Lower leg skin (tissue), 4 donors: ENCODE measurements at regions not wholly inside any gene's neighbourhood (a gene's known extent, or its start where the extent isn't known, plus 50 kb on each side); places are given as distances from the start of the nearest gene placed in this dataset.

Source experiments
- DNase-seq, 2 donors: peaks; one replicate each; pipeline ENCODE4 v3.0.0-alpha.2; 2019; ENCODE audit warnings: low spot score in 2 of 2
- H3K4me3 ChIP-seq: fragments of 200-600 bp; sonication (generic); 2 replicates; pipeline ENCODE4 v1.5.1; 2017; ENCODE audit warnings: mild to moderate bottlenecking, low read depth; ENCODE audit not compliant: poor library complexity, severe bottlenecking
- POLR2A ChIP-seq, 2 donors: fragments of 450-650 bp; IDR thresholded peaks; one replicate each; pipeline ENCODE4 v1.6.1; 2016 to 2017; ENCODE audit warnings: antibody characterized with exemption in 2 of 2, mild to moderate bottlenecking in 1 of 2, moderate library complexity in 1 of 2
- WGBS, 2 donors: methylation state at CpG; one replicate each; pipeline ENCODE4 v1.1.5; 2018; 5-methylcytosine and 5-hydroxymethylcytosine counted together
- intact Hi-C: fragments of 100-400 bp; cut with DNase I; formaldehyde crosslinking; loops from one replicate; pipeline ENCODE4 v1.15.0; 2023; ENCODE audit warnings: low total_unique reads
- TF ChIP-seq, protein P1 (sequence below), 3 donors: fragments of 450-650 bp; IDR thresholded peaks; one replicate each; pipeline ENCODE4 v1.5.1; 2016; ENCODE audit warnings: antibody characterized with exemption in 3 of 3, mild to moderate bottlenecking in 3 of 3, moderate library complexity in 2 of 3

DNA sequence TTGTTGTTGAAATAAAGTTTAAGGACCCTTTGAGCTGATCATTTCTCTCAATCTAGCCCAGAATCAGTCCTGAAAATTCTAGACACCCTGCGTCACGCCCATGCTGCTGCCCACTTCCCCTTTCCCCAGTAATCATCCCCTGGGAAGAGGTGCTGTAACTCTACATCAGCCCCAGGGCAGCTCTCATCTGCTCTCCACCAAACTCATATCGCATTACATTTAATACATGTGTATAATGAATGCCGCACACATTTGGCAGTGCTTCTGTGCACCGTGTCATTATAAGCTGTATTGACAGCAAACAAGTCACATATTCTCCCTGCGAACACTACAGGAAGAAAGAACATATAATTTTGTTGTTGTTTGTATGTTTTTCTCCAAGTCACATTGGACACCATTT, 539.7 kb upstream of the DAB1 start:
- intact Hi-C loops: no loop called here
- WGBS, 2 donors: 65 to 74% methylated on average over 6 of the region's 6 CpGs
- no peak overlapping the region for H3K4me3 ChIP-seq
- no peak for DNase-seq
- TF ChIP-seq, protein P1, sequence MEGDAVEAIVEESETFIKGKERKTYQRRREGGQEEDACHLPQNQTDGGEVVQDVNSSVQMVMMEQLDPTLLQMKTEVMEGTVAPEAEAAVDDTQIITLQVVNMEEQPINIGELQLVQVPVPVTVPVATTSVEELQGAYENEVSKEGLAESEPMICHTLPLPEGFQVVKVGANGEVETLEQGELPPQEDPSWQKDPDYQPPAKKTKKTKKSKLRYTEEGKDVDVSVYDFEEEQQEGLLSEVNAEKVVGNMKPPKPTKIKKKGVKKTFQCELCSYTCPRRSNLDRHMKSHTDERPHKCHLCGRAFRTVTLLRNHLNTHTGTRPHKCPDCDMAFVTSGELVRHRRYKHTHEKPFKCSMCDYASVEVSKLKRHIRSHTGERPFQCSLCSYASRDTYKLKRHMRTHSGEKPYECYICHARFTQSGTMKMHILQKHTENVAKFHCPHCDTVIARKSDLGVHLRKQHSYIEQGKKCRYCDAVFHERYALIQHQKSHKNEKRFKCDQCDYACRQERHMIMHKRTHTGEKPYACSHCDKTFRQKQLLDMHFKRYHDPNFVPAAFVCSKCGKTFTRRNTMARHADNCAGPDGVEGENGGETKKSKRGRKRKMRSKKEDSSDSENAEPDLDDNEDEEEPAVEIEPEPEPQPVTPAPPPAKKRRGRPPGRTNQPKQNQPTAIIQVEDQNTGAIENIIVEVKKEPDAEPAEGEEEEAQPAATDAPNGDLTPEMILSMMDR (IDR thresholded peaks at IDR 0.05): no peak
- TF ChIP-seq POLR2A (IDR thresholded peaks at IDR 0.05): no peak

DNA sequence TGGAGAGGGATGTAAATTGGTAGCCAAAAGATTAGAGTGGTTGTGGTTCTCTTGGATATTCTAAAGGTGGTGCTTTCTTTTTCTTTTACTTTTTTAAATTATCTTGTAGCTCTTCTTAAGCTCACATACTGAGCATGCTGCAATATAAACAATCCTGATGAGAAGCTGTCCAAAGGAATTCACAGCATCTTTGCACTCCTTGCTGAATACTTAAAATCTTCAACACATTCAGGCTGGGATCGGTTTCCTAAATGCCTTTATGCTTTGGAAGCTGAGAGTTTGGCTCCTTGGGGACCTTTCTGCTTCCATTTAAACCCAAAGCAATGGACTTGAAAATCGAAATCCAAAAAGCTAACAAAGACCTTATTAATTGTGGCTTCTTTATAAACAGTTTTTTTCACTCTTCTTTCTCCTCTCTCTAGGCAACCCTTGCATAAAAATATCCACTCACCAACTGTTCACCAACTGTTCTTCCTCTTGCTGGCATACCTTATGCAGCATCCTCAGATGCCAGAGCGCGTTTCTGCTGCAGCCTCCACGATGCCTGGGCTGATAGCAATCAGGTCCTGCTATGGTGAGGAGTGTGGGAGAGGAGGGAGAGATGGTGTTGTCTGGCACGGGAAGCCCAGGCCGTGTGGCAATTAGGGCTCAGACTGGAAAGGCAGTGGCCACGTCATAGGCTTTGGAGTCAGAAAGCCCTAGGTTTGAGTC, 535.8 kb upstream of the DAB1 start:
- TF ChIP-seq POLR2A (IDR thresholded peaks at IDR 0.05): no peak
- TF ChIP-seq, protein P1 (IDR thresholded peaks at IDR 0.05): no peak
- WGBS, 2 donors: 64 to 68% methylated on average over 8 of the region's 8 CpGs
- no peak overlapping the region for H3K4me3 ChIP-seq
- intact Hi-C loops: no loop called here
- no peak for DNase-seq

DNA sequence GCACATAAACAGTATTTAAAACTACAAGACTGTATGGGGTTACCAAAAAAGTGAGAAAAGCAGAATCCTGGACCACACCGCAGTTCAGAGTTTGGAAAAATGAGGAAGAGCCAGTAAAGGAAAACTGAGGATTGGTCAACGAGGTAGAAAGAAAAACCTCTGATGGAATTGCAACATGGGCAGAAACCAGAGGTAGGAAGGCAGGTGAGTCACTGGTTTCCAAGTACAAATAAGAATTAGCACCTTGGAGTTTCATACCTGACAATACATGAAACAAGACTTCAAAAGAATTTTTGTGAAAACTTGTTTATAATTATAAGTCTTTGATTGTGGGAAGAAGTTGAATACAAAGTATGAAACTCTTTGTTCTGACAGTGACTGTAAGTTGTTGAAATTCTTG, 533.7 kb upstream of the DAB1 start:
- no peak for TF ChIP-seq POLR2A (IDR thresholded peaks at IDR 0.05)
- TF ChIP-seq, protein P1 (IDR thresholded peaks at IDR 0.05): no peak
- intact Hi-C loops: no loop called here
- WGBS, 2 donors: 65 to 79% methylated on average over 2 of the region's 2 CpGs
- no peak overlapping the region for H3K4me3 ChIP-seq
- no peak for DNase-seq

DNA sequence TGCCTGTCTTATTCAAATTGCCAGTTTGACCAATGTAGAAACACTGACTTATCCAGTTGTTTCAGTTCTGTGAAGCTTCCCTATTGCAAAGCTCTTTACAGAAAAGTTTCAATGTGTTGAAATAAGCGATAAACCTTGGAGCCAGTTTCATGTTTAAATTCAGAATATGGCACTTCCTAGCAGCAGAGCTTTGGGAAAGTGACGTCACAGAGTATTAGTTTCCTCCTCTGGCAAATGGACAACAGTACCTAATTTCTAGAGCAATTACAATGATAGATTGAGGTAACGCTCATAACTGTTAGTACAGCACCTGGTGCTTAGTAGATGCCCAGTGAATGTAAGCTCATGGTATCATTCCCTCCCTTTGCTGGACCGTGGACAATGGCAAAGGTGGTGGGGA, 527.5 kb upstream of the DAB1 start:
- no peak overlapping the region for H3K4me3 ChIP-seq
- TF ChIP-seq POLR2A (IDR thresholded peaks at IDR 0.05): no peak
- TF ChIP-seq, protein P1 (IDR thresholded peaks at IDR 0.05): no peak
- DNase-seq: no peak
- intact Hi-C loops: no loop called here
- 87 to 90% methylated on average over 4 of the region's 4 CpGs for WGBS, 2 donors

DNA sequence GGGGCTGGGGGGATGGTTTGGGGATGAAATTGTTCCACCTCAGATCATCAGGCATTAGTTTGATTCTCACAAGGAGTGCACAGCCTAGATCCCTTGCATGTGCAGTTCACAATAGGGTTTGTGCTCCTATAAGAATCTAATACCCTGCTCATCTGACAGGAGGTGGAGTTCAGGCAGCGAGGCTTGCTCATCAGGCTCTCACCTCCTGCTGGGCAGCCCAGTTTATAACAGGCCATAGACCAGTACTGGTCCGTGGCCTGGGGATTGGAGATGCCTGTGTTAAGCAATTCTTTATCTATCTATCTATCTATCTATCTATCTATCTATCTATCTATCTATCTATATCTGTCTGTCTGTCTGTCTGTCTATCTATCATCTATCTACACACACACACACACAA, 525.3 kb upstream of the DAB1 start:
- DNase-seq: no peak
- TF ChIP-seq, protein P1 (IDR thresholded peaks at IDR 0.05): no peak
- no peak for TF ChIP-seq POLR2A (IDR thresholded peaks at IDR 0.05)
- 71 to 84% methylated on average over 2 of the region's 2 CpGs for WGBS, 2 donors
- no peak overlapping the region for H3K4me3 ChIP-seq
- intact Hi-C loops: no loop called here

DNA sequence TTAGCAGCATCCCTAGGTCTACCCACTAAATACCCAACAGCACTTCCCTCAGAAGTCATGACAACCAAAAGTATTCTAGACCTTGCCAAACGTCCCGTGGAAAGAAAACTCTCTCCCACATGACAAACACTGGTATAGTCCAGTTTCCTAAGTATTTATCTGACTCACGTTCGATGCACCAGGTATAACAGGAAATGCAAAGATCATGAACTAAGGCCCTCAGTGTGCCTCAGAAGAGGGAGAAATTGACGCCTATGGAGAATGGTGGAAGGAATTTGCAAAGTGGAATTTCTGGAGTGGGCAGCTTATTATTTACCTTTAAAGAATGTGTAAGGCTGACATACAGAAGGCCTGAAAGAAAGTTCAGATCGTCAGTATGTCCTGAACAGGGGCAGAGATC, 523.6 kb upstream of the DAB1 start:
- H3K4me3 ChIP-seq: no peak overlapping the region
- WGBS, 2 donors: 84 to 93% methylated on average over 6 of the region's 6 CpGs
- no peak for DNase-seq
- intact Hi-C loops: no loop called here
- TF ChIP-seq, protein P1 (IDR thresholded peaks at IDR 0.05): no peak
